WTC11 (cell line): ENCODE measurements at regions not wholly inside any gene's neighbourhood (a gene's known extent, or its start where the extent isn't known, plus 50 kb on each side); places are given as distances from the start of the nearest gene placed in this dataset.

Experiments
- ATAC-seq: fragments of 200-7000 bp; cut with Tn5 transposase; 2 replicates; pipeline ENCODE4 v1.10.0; 2021; ENCODE audit warnings: mild to moderate bottlenecking, moderate library complexity
- CTCF ChIA-PET: fragments of 300-600 bp; sonication (Branson Sonifier 250); formaldehyde crosslinking; loops from one replicate; lab custom pipeline; 2021; ENCODE audit warnings: antibody characterized with exemption; lab: Charles Lee
- POLR2A ChIA-PET: fragments of 350-600 bp; sonication (Branson Sonifier 250); formaldehyde crosslinking; loops from one replicate; lab custom pipeline; 2021; ENCODE audit warnings: antibody characterized with exemption; lab: Charles Lee
- DNase-seq: peaks from one replicate; pipeline ENCODE4 v3.0.0; 2021; ENCODE audit warnings: low spot score
- H3K27ac Mint-ChIP-seq: 2 replicates; pipeline ENCODE4 v1.8.0; 2021; ENCODE audit warnings: mixed read lengths
- H3K27me3 Mint-ChIP-seq: 2 replicates; pipeline ENCODE4 v1.8.0; 2021; ENCODE audit warnings: low read depth, mild to moderate bottlenecking, moderate library complexity, mixed read lengths
- H3K36me3 Mint-ChIP-seq: 2 replicates; pipeline ENCODE4 v1.8.0; 2021; ENCODE audit warnings: mixed read lengths
- H3K4me1 Mint-ChIP-seq: 2 replicates; pipeline ENCODE4 v1.8.0; 2022; ENCODE audit warnings: mixed read lengths
- H3K4me3 Mint-ChIP-seq: 2 replicates; pipeline ENCODE4 v1.8.0; 2021; ENCODE audit warnings: mild to moderate bottlenecking, moderate library complexity, mixed read lengths
- H3K9me3 Mint-ChIP-seq: 2 replicates; pipeline ENCODE4 v1.8.0; 2021; ENCODE audit warnings: mixed read lengths
- ARID4B ChIP-seq: sonication (generic); formaldehyde crosslinking; IDR thresholded peaks from 2 replicates; pipeline ENCODE4 v1.8.0; 2023; ENCODE audit warnings: missing genetic modification reagents, mild to moderate bottlenecking, borderline replicate concordance
- ATF1 ChIP-seq: sonication (generic); formaldehyde crosslinking; IDR thresholded peaks from 2 replicates; pipeline ENCODE4 v1.8.1; 2023; ENCODE audit warnings: mild to moderate bottlenecking, moderate library complexity, missing genetic modification reagents
- CDX4 ChIP-seq: fragments of 250-450 bp; sonication (Bioruptor Pico); IDR thresholded peaks from 2 replicates; pipeline ENCODE4 v1.9.0; 2021; ENCODE audit warnings: moderate library complexity, mild to moderate bottlenecking, inconsistent platforms, borderline replicate concordance
- CREM ChIP-seq: sonication (generic); formaldehyde crosslinking; IDR thresholded peaks from 2 replicates; pipeline ENCODE4 v1.8.1; 2022; ENCODE audit warnings: mild to moderate bottlenecking, missing genetic modification reagents, moderate library complexity
- CTCF ChIP-seq: fragments of 200-600 bp; IDR thresholded peaks from 2 replicates; pipeline ENCODE4 v1.8.0; 2022; ENCODE audit warnings: antibody characterized with exemption
- E2F5 ChIP-seq: sonication (generic); formaldehyde crosslinking; IDR thresholded peaks from 2 replicates; pipeline ENCODE4 v1.8.1; 2022; ENCODE audit warnings: mild to moderate bottlenecking, moderate library complexity, missing genetic modification reagents
- FOXP1 ChIP-seq: sonication (generic); formaldehyde crosslinking; IDR thresholded peaks from 2 replicates; pipeline ENCODE4 v1.8.0; 2022; ENCODE audit warnings: missing genetic modification reagents, mild to moderate bottlenecking, moderate library complexity, borderline replicate concordance
- GTF2I ChIP-seq: fragments of 250-450 bp; sonication (Bioruptor Pico); conservative IDR thresholded peaks from 2 replicates; pipeline ENCODE4 v1.4.0; 2021; ENCODE audit warnings: mild to moderate bottlenecking
- NFE2L1 ChIP-seq: sonication (generic); formaldehyde crosslinking; IDR thresholded peaks from 2 replicates; pipeline ENCODE4 v1.8.1; 2023; ENCODE audit warnings: missing genetic modification reagents
- NR1H2 ChIP-seq: sonication (generic); formaldehyde crosslinking; IDR thresholded peaks from 2 replicates; pipeline ENCODE4 v1.9.0; 2021; ENCODE audit warnings: mild to moderate bottlenecking, moderate library complexity, missing genetic modification reagents
- NR3C1 ChIP-seq: sonication (generic); formaldehyde crosslinking; conservative IDR thresholded peaks from 2 replicates; pipeline ENCODE4 v1.8.1; 2023; ENCODE audit warnings: low read depth, mild to moderate bottlenecking, missing genetic modification reagents
- PRDM15 ChIP-seq: sonication (generic); formaldehyde crosslinking; IDR thresholded peaks from 2 replicates; pipeline ENCODE4 v1.8.0; 2022; ENCODE audit warnings: missing genetic modification reagents
- PREB ChIP-seq: sonication (generic); formaldehyde crosslinking; IDR thresholded peaks from 2 replicates; pipeline ENCODE4 v1.8.1; 2022; ENCODE audit warnings: mild to moderate bottlenecking, missing genetic modification reagents, moderate library complexity, borderline replicate concordance
- PRRX2 ChIP-seq: fragments of 250-450 bp; sonication (Bioruptor Pico); IDR thresholded peaks from 2 replicates; pipeline ENCODE4 v1.8.0; 2021; ENCODE audit warnings: mild to moderate bottlenecking
- SMAD3 ChIP-seq: sonication (generic); formaldehyde crosslinking; IDR thresholded peaks from 2 replicates; pipeline ENCODE4 v1.8.0; 2022; ENCODE audit warnings: missing genetic modification reagents, mild to moderate bottlenecking, borderline replicate concordance
- TCF7 ChIP-seq: sonication (generic); formaldehyde crosslinking; IDR thresholded peaks from 2 replicates; pipeline ENCODE4 v1.8.0; 2022; ENCODE audit warnings: mild to moderate bottlenecking, low read depth, missing genetic modification reagents, moderate library complexity
- TP53 ChIP-seq: sonication (generic); formaldehyde crosslinking; IDR thresholded peaks from 2 replicates; pipeline ENCODE4 v1.8.1; 2023; ENCODE audit warnings: mild to moderate bottlenecking, missing genetic modification reagents
- ZMAT4 ChIP-seq: fragments of 250-450 bp; sonication (Bioruptor Pico); IDR thresholded peaks from 2 replicates; pipeline ENCODE4 v1.9.0; 2021; ENCODE audit warnings: mild to moderate bottlenecking

GRCh38 chr14:51333299-51333698, 93.3 kb downstream of the TMX1 start (continued):
- TF ChIP-seq SMAD3 (CRISPR knock-in tag) (no peak), GTF2I (CRISPR knock-in tag) (no peak), TCF7 (CRISPR knock-in tag) (no peak), CDX4 (CRISPR knock-in tag) (no peak), ATF1 (no peak), PRDM15 (CRISPR knock-in tag) (no peak), E2F5 (CRISPR knock-in tag) (no peak)
- TF ChIP-seq, all 79 proteins: peak for 0

- Mint-ChIP-seq H3K27ac (no peak overlapping the region), H3K36me3 (no peaks in the 10 kb centered on the region), H3K9me3 (peaks cover 3% of the 10 kb centered on the region), H3K27me3 (no peaks in the 10 kb centered on the region; the same call in 1 of the 2 replicates), H3K4me3 (no peak overlapping the region), H3K4me1 (peaks cover 11% of the 10 kb centered on the region)
- ChIA-PET CTCF (no interaction called here), POLR2A (no interaction called here)
- ATAC-seq (no peak), DNase-seq (no peak)
- TF ChIP-seq CREM (CRISPR knock-in tag) (no peak), TP53 (CRISPR knock-in tag) (no peak), ZMAT4 (CRISPR knock-in tag) (no peak), CTCF (no peak), FOXP1 (CRISPR knock-in tag) (no peak), CDX4 (CRISPR knock-in tag) (no peak), NR1H2 (CRISPR knock-in tag) (no peak), NFE2L1 (CRISPR knock-in tag) (no peak), SMAD3 (CRISPR knock-in tag) (no peak), PREB (CRISPR knock-in tag) (no peak), NR3C1 (CRISPR knock-in tag) (no peak), ARID4B (CRISPR knock-in tag) (no peak), PRRX2 (no peak)
These were observed 94.0 kb downstream of the TMX1 start for GRCh38 chr14:51333901-51334521.
